D341Med (cell line): ENCODE measurements at regions not wholly inside any gene's neighbourhood (a gene's known extent, or its start where the extent isn't known, plus 50 kb on each side); places are given as distances from the start of the nearest gene placed in this dataset.

Source experiments
- DNase-seq: peaks from one replicate; pipeline ENCODE4 v3.0.0; 2012; ENCODE audit warnings: low spot score

GRCh38 chr9:19511694-19512093 is 102.9 kb downstream of the ACER2 start:
- DNase-seq: no peak

- DNase-seq: no peak
These were observed 102.1 kb downstream of the ACER2 start for GRCh38 chr9:19510907-19511306.
